ENCODE measurements at regions not wholly inside any gene's neighbourhood (a gene's known extent, or its start where the extent isn't known, plus 50 kb on each side); places are given as distances from the start of the nearest gene placed in this dataset.

DNA sequence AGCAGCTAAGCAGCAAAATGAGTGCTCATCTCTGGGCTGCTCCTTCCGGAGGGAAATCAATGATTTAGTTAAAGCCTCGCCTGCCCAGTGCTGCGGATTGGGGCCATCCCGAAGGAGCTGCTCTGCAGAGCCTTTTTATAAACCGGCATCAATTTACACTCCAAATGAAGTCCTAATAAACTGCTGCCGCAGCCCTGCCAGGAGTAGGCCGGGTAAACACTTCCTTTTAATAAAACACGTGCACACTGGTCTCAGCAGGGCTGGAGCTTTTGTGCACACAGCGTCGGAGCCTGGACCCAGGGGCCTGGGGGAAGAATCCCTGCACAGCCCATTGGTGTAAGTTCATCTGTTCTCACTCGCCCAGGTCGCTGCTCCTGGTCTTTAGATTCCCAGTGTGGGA lies 79.6 kb upstream of the HS3ST2 start:
- ATAC-seq (no peak), DNase-seq (no peak)
- intact Hi-C loops (cut with DNase I), result no loop called here
- H3K27ac ChIP-seq, result no peak overlapping the region
- H3K4me1 ChIP-seq, result no peaks in the 10 kb centered on the region
- no peak for TF ChIP-seq POLR2A (IDR thresholded peaks at IDR 0.05)
- TF ChIP-seq, protein P1, sequence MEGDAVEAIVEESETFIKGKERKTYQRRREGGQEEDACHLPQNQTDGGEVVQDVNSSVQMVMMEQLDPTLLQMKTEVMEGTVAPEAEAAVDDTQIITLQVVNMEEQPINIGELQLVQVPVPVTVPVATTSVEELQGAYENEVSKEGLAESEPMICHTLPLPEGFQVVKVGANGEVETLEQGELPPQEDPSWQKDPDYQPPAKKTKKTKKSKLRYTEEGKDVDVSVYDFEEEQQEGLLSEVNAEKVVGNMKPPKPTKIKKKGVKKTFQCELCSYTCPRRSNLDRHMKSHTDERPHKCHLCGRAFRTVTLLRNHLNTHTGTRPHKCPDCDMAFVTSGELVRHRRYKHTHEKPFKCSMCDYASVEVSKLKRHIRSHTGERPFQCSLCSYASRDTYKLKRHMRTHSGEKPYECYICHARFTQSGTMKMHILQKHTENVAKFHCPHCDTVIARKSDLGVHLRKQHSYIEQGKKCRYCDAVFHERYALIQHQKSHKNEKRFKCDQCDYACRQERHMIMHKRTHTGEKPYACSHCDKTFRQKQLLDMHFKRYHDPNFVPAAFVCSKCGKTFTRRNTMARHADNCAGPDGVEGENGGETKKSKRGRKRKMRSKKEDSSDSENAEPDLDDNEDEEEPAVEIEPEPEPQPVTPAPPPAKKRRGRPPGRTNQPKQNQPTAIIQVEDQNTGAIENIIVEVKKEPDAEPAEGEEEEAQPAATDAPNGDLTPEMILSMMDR (IDR thresholded peaks at IDR 0.05), result no peak
- no peak overlapping the region for H3K4me3 ChIP-seq
- H3K27me3 ChIP-seq, result no peaks in the 10 kb centered on the region
- 36% methylated on average over 8 of the region's 12 CpGs for WGBS (ENCODE audit: insufficient coverage, low coverage, low lambda C conversion rate, missing lambda C conversion rate)
- H3K36me3 ChIP-seq, result no peaks in the 10 kb centered on the region
- no peaks in the 10 kb centered on the region for H3K9me3 ChIP-seq

DNA sequence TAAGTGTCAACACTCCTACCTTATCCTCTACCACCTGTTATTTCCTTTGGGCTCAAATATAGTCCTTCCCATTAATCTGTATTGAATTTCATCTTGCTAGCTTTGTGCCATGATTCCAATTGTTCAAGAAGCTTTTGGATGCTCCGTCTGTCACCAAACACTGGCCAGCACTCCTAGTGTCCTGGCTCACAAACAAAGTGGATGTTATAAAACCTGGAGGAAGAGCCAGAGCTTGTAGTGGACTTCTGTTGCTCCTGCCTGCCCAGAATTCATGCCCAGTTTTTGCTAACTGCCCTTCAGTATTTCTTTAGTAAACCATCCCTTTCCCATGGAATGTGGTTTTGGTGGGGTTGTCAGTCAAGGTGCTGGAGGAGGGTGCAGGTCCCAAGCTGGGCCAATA lies 77.2 kb upstream of the HS3ST2 start:
- ATAC-seq, result no peak
- intact Hi-C loops (cut with DNase I), result no loop called here
- WGBS (ENCODE audit: insufficient coverage, low coverage, low lambda C conversion rate, missing lambda C conversion rate), result 46% methylated on average over 1 of the region's 1 CpG

DNA sequence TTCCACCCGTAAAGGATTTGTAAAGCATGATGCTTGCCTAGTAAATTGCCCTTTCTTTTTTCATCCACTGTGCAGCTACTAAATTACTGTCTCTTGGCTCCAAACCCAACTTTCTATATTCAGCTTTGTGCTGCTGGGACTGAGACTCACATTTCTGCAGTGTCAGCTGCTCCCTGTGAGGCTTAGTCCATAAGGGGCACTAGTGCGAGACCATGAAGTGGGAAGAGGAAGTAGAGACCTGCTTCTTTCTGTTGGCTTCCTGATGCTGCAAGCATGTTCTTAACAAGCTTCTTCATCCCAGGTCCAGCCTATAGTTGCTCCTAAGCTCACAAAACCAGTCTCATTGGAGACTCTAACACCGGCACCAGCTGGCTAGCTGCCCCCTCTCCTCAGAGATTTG lies 74.9 kb upstream of the HS3ST2 start:
- H3K27ac ChIP-seq, result no peak overlapping the region
- WGBS (ENCODE audit: insufficient coverage, low coverage, low lambda C conversion rate, missing lambda C conversion rate), result 48% methylated on average over 2 of the region's 3 CpGs
- intact Hi-C loops (cut with DNase I), result no loop called here
- no peak for TF ChIP-seq POLR2A (IDR thresholded peaks at IDR 0.05)
- TF ChIP-seq, protein P1 (IDR thresholded peaks at IDR 0.05), result no peak
- ATAC-seq, result peak in 3 of 4 donors; percentile 49 to 61 (median 55)
- H3K4me1 ChIP-seq, result no peaks in the 10 kb centered on the region
- H3K9me3 ChIP-seq, result no peaks in the 10 kb centered on the region
- DNase-seq, result no peak
- H3K4me3 ChIP-seq, result no peak overlapping the region
- no peaks in the 10 kb centered on the region for H3K36me3 ChIP-seq
- no peaks in the 10 kb centered on the region for H3K27me3 ChIP-seq

More for the DNA sequence above, 77.2 kb upstream of the HS3ST2 start:
- Histone ChIP-seq H3K4me1 (no peaks in the 10 kb centered on the region), H3K36me3 (no peaks in the 10 kb centered on the region), H3K27ac (no peak overlapping the region), H3K27me3 (no peaks in the 10 kb centered on the region), H3K9me3 (no peaks in the 10 kb centered on the region), H3K4me3 (no peak overlapping the region)
- TF ChIP-seq, protein P1 (IDR thresholded peaks at IDR 0.05), result no peak
- no peak for TF ChIP-seq POLR2A (IDR thresholded peaks at IDR 0.05)
- DNase-seq, result no peak

DNA sequence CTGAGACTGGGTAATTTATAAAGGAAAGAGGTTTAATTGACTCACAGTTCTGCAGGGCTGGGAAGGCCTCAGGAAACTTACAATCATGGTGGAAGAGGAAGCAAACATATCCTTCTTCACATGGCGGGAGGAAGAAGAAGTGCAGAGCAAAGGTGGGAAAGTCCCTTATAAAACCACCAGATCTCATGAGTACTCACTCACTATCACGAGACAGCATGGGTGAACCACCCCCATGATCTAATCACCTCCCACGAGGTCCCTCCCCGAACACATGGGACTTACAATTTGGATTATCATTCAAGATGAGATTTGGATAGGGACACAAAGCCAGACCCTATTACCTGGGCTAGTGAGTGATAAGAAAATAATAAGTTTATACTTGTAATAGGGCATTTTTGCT lies 70.6 kb upstream of the HS3ST2 start:
- no peak for DNase-seq
- H3K4me3 ChIP-seq, result no peak overlapping the region
- intact Hi-C loops (cut with DNase I), result no loop called here
- H3K27me3 ChIP-seq, result no peaks in the 10 kb centered on the region
- H3K27ac ChIP-seq, result no peak overlapping the region
- H3K36me3 ChIP-seq, result no peaks in the 10 kb centered on the region
- H3K4me1 ChIP-seq, result no peaks in the 10 kb centered on the region
- no peaks in the 10 kb centered on the region for H3K9me3 ChIP-seq
- TF ChIP-seq POLR2A (IDR thresholded peaks at IDR 0.05), result no peak
- TF ChIP-seq, protein P1 (IDR thresholded peaks at IDR 0.05), result no peak
- no peak for ATAC-seq
- WGBS (ENCODE audit: insufficient coverage, low coverage, low lambda C conversion rate, missing lambda C conversion rate), result 33% methylated on average over 4 of the region's 4 CpGs

GRCh38 chr16:22751104-22751667 lies 62.8 kb upstream of the HS3ST2 start:
- TF ChIP-seq, protein P1 (IDR thresholded peaks at IDR 0.05), result no peak
- no peak for TF ChIP-seq POLR2A (IDR thresholded peaks at IDR 0.05)
- intact Hi-C loops (cut with DNase I), result no loop called here
- WGBS (ENCODE audit: insufficient coverage, low coverage, low lambda C conversion rate, missing lambda C conversion rate), result 48% methylated on average over 5 of the region's 5 CpGs
- Histone ChIP-seq H3K27me3 (no peaks in the 10 kb centered on the region), H3K9me3 (peaks cover 0 to 3% (median 0%) of the 10 kb centered on the region in 4 donors), H3K4me3 (no peak overlapping the region), H3K4me1 (no peaks in the 10 kb centered on the region), H3K36me3 (no peaks in the 10 kb centered on the region), H3K27ac (no peak overlapping the region)
- DNase-seq (no peak), ATAC-seq (no peak)

Measured in right lobe of liver (tissue), 6 donors.